CD8-positive, alpha-beta memory T cell (primary cell): ENCODE measurements at regions not wholly inside any gene's neighbourhood (a gene's known extent, or its start where the extent isn't known, plus 50 kb on each side); places are given as distances from the start of the nearest gene placed in this dataset.
A peak's percentile ranks its signal among the peaks of the same experiment; 100 is the strongest.

Source experiments
- CTCF ChIA-PET: fragments of 350-600 bp; sonication (Branson Sonifier 250); formaldehyde crosslinking; loops from one replicate; lab custom pipeline; 2021; ENCODE audit warnings: antibody characterized with exemption; lab: Charles Lee
- POLR2A ChIA-PET: fragments of 350-600 bp; sonication (Branson Sonifier 250); formaldehyde crosslinking; loops from one replicate; lab custom pipeline; 2021; ENCODE audit warnings: antibody characterized with exemption; lab: Charles Lee
- DNase-seq, 5 donors: peaks; one replicate each; pipeline versions ENCODE4 v3.0.0 to v3.0.0-alpha.2; 2020 to 2022; ENCODE audit warnings: mixed read lengths in 1 of 5
- H3K27ac ChIP-seq: one replicate; pipeline ENCODE4 v1.7.0; 2013; ENCODE audit warnings: low read depth, mild to moderate bottlenecking, low read length, moderate library complexity
- H3K27me3 ChIP-seq: 2 replicates; pipeline ENCODE4 v1.7.0; 2013; ENCODE audit warnings: low read length, mild to moderate bottlenecking; ENCODE audit not compliant: insufficient read depth, poor library complexity, severe bottlenecking
- H3K36me3 ChIP-seq: 2 replicates; pipeline ENCODE4 v1.7.0; 2013; ENCODE audit warnings: mild to moderate bottlenecking, low read length, moderate library complexity; ENCODE audit not compliant: insufficient read depth
- H3K4me1 ChIP-seq: 2 replicates; pipeline ENCODE4 v1.7.0; 2013; ENCODE audit warnings: mild to moderate bottlenecking, low read length, moderate library complexity; ENCODE audit not compliant: insufficient read depth
- H3K4me3 ChIP-seq: 2 replicates; pipeline ENCODE4 v1.7.0; 2013; ENCODE audit warnings: mild to moderate bottlenecking, low read length
- H3K9me3 ChIP-seq: 2 replicates; pipeline ENCODE4 v1.7.0; 2013; ENCODE audit warnings: mild to moderate bottlenecking, low read length
- H3K27ac Mint-ChIP-seq, 8 donors: one replicate each; pipeline ENCODE4 v1.8.0; 2020 to 2021; ENCODE audit warnings: mixed read lengths in 8 of 8, mild to moderate bottlenecking in 6 of 8, inconsistent platforms in 3 of 8, moderate library complexity in 3 of 8
- H3K27me3 Mint-ChIP-seq, 2 donors: one replicate each; pipeline ENCODE4 v1.8.0; 2020 to 2021; ENCODE audit warnings: mixed read lengths in 2 of 2, mild to moderate bottlenecking in 1 of 2, moderate library complexity in 1 of 2
- H3K36me3 Mint-ChIP-seq, 3 donors: one replicate each; pipeline ENCODE4 v1.8.0; 2020 to 2021; ENCODE audit warnings: mixed read lengths in 3 of 3, inconsistent platforms in 1 of 3, mild to moderate bottlenecking in 1 of 3
- H3K4me1 Mint-ChIP-seq, 3 donors: one replicate each; pipeline ENCODE4 v1.8.0; 2020 to 2021; ENCODE audit warnings: mixed read lengths in 3 of 3, inconsistent platforms in 1 of 3, mild to moderate bottlenecking in 1 of 3
- H3K4me3 Mint-ChIP-seq, 7 donors: one replicate each; pipeline ENCODE4 v1.8.0; 2020 to 2021; ENCODE audit warnings: mixed read lengths in 7 of 7, mild to moderate bottlenecking in 6 of 7, moderate library complexity in 4 of 7, inconsistent platforms in 2 of 7
- H3K9me3 Mint-ChIP-seq, 5 donors: one replicate each; pipeline ENCODE4 v1.8.0; 2020 to 2022; ENCODE audit warnings: mixed read lengths in 5 of 5, mild to moderate bottlenecking in 3 of 5, moderate library complexity in 2 of 5, inconsistent platforms in 1 of 5

GRCh38 chr9:36765468-36766341 lies 193.0 kb downstream of the MELK start:
- CTCF ChIA-PET = no interaction called here
- Histone ChIP-seq H3K4me1 (peaks cover 9% of the 10 kb centered on the region), H3K36me3 (no peaks in the 10 kb centered on the region), H3K27ac (no peak overlapping the region), H3K4me3 (peak overlapping the region; percentile 72), H3K27me3 (no peaks in the 10 kb centered on the region), H3K9me3 (no peaks in the 10 kb centered on the region)
- H3K27ac Mint-ChIP-seq = peak overlapping the region in 3 of 8 donors; percentile 23 to 77 (median 62)
- H3K27me3 Mint-ChIP-seq = peaks cover 9 to 16% of the 10 kb centered on the region in 2 donors
- no peaks in the 10 kb centered on the region for H3K36me3 Mint-ChIP-seq
- POLR2A ChIA-PET = interaction anchor here (1.1 kb wide), 1 partner anchor 365 kb away, joined by 3 read pairs; no protein-coding TSS in a partner anchor
- H3K4me3 Mint-ChIP-seq = no peak overlapping the region
- peak; percentile 74 to 91 (median 90) for DNase-seq
- peaks cover 0 to 4% (median 2%) of the 10 kb centered on the region in 3 donors for H3K4me1 Mint-ChIP-seq
- no peaks in the 10 kb centered on the region for H3K9me3 Mint-ChIP-seq

DNA sequence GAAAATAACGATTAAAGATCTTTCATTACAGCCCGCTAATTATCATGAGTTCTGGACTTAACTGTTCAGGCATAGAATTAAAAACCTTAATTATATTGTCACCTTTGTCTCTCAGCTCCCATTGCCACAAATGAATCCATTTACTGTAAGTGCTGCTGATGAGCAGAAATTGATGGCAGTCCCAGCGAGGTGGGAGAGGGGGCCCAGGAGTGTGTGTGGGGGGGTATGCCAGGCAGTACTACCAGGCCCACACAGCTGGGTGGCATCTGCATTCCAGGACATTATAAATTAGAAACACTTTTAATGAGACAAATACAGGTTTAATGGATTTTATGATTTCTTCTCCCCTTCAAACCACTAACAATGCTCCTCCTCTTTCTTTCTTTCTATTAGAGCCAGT lies 196.0 kb downstream of the MELK start:
- no peak for DNase-seq
- Histone ChIP-seq H3K9me3 (no peaks in the 10 kb centered on the region), H3K4me3 (no peak overlapping the region), H3K27ac (no peak overlapping the region), H3K27me3 (no peaks in the 10 kb centered on the region), H3K36me3 (no peaks in the 10 kb centered on the region), H3K4me1 (peaks cover 9% of the 10 kb centered on the region)
- no peaks in the 10 kb centered on the region for H3K9me3 Mint-ChIP-seq
- ChIA-PET CTCF (no interaction called here), POLR2A (no interaction called here)
- peak overlapping the region in 1 of 8 donors; percentile 34 for H3K27ac Mint-ChIP-seq
- H3K4me3 Mint-ChIP-seq = no peak overlapping the region
- no peaks in the 10 kb centered on the region for H3K36me3 Mint-ChIP-seq
- peaks cover 5 to 31% of the 10 kb centered on the region in 2 donors for H3K27me3 Mint-ChIP-seq
- peaks cover 0 to 4% (median 2%) of the 10 kb centered on the region in 3 donors for H3K4me1 Mint-ChIP-seq

- Mint-ChIP-seq H3K36me3 (no peaks in the 10 kb centered on the region), H3K4me1 (peaks cover 0 to 4% (median 2%) of the 10 kb centered on the region in 3 donors), H3K4me3 (no peak overlapping the region), H3K27me3 (peaks cover 5 to 41% of the 10 kb centered on the region in 2 donors), H3K9me3 (no peaks in the 10 kb centered on the region), H3K27ac (no peak overlapping the region)
- ChIA-PET CTCF (no interaction called here), POLR2A (no interaction called here)
- Histone ChIP-seq H3K27ac (no peak overlapping the region), H3K27me3 (no peaks in the 10 kb centered on the region), H3K4me1 (peaks cover 8% of the 10 kb centered on the region), H3K4me3 (no peak overlapping the region), H3K36me3 (no peaks in the 10 kb centered on the region), H3K9me3 (no peaks in the 10 kb centered on the region)
- DNase-seq = no peak
These were observed 197.3 kb downstream of the MELK start for GRCh38 chr9:36770025-36770424.

DNA sequence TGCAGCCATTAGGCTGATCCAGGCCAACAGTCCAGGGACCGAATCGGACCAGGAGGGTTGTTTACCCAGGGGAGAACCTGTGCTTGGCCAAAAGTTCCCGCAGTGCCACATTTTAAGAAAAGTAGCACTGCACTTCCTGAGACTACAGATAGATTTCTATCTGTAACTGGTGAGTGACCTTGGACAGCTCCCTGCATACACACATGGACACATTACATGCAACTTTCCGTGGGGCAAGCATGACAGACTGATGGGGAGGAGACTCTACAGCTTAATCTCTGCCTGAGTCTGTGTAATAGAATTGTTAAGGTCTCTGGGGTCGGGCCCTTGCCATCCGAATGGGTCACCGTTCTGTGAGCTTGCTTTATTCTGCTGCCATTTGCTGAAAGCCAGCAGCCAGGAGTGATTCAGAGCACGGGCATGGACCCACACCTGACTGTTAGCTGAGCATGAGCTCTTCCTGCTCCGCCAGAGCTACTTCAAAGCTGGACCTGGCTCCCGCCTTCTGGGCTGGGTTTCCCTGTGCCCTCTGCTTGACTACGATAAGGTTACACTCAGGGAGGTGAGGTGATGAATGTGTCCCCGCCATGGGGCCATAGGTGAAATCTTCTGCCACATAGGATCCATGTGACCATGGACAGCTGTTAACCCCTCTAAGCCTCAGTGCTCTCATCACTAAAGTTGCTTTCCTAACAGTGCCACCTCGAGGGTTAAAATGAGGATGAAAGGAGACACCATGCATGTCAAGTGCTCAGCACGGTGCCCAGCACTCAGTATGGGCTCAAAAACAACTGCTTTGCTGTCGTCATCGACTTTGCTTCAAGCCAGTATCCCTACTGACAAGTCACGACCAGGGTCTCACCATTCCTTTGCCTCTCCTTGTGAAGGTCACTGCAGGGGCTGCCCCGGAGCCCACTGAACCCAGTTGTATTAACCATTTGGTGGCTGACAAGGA lies 200.0 kb downstream of the MELK start:
- H3K4me3 ChIP-seq = no peak overlapping the region
- no peak for DNase-seq
- H3K4me1 ChIP-seq = no peaks in the 10 kb centered on the region
- Mint-ChIP-seq H3K27me3 (peaks cover 9 to 61% of the 10 kb centered on the region in 2 donors), H3K36me3 (no peaks in the 10 kb centered on the region), H3K9me3 (no peaks in the 10 kb centered on the region), H3K4me1 (no peaks in the 10 kb centered on the region), H3K27ac (no peak overlapping the region), H3K4me3 (no peak overlapping the region)
- H3K27ac ChIP-seq = no peak overlapping the region
- H3K9me3 ChIP-seq = no peaks in the 10 kb centered on the region
- H3K27me3 ChIP-seq = no peaks in the 10 kb centered on the region
- H3K36me3 ChIP-seq = no peaks in the 10 kb centered on the region
- ChIA-PET CTCF (no interaction called here), POLR2A (no interaction called here)

DNA sequence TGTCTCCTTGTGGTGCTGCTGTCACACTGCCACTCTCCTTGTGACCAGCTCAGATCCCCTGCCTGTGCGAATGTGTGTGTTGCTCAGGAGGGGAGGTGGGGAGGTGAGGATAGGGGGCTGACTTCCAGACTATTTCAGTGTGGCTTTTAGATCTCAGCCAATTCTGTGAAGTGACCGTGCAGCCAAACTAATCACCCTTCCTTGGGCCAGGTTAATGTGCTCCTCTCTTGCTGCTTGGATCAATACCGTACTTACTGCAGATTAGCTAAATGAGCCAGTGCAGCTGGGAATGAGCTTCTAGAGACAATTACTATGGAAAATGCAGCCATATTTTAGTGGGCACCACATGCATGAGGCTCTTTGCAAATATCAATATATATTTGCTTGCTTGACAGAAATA lies 206.0 kb downstream of the MELK start:
- Histone ChIP-seq H3K4me1 (no peaks in the 10 kb centered on the region), H3K36me3 (no peaks in the 10 kb centered on the region), H3K27me3 (no peaks in the 10 kb centered on the region), H3K4me3 (no peak overlapping the region), H3K27ac (no peak overlapping the region), H3K9me3 (no peaks in the 10 kb centered on the region)
- CTCF ChIA-PET = interaction anchor here (0.8 kb wide), 1 partner anchor 9 kb away, joined by 3 read pairs; no protein-coding TSS in a partner anchor
- Mint-ChIP-seq H3K27me3 (peaks cover 27 to 80% of the 10 kb centered on the region in 2 donors), H3K4me1 (no peaks in the 10 kb centered on the region), H3K36me3 (peaks cover 0 to 1% (median 0%) of the 10 kb centered on the region in 3 donors), H3K9me3 (no peaks in the 10 kb centered on the region), H3K27ac (no peak overlapping the region), H3K4me3 (no peak overlapping the region)
- DNase-seq = no peak
- POLR2A ChIA-PET = no interaction called here

DNA sequence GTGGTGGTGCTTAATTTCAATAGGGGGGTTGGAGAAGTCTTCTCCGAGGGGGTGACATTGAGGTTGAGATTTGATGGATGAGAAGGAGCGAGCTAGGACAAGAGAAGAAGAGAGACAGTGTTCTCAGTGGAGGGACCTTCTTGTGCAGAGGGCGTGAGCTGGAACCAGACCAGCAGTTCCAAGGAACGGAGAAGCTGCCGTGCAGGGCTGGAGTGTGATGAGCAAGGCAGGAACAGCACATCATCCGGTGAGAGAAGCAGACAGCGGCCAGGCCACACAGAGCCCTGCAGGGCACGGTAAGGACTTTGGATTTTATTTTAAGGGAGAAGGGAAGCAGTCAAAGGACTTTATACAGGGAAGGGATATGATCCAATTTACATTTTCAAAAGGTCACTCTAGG lies 206.9 kb downstream of the MELK start:
- ChIA-PET CTCF (no interaction called here), POLR2A (no interaction called here)
- H3K4me3 ChIP-seq = no peak overlapping the region
- H3K9me3 ChIP-seq = no peaks in the 10 kb centered on the region
- no peaks in the 10 kb centered on the region for H3K27me3 ChIP-seq
- H3K4me3 Mint-ChIP-seq = no peak overlapping the region
- H3K27me3 Mint-ChIP-seq = peaks cover 31 to 82% of the 10 kb centered on the region in 2 donors
- peaks cover 0 to 1% (median 0%) of the 10 kb centered on the region in 3 donors for H3K36me3 Mint-ChIP-seq
- H3K27ac Mint-ChIP-seq = no peak overlapping the region
- no peaks in the 10 kb centered on the region for H3K9me3 Mint-ChIP-seq
- no peaks in the 10 kb centered on the region for H3K36me3 ChIP-seq
- H3K4me1 Mint-ChIP-seq = no peaks in the 10 kb centered on the region
- H3K27ac ChIP-seq = no peak overlapping the region
- no peaks in the 10 kb centered on the region for H3K4me1 ChIP-seq
- no peak for DNase-seq

DNA sequence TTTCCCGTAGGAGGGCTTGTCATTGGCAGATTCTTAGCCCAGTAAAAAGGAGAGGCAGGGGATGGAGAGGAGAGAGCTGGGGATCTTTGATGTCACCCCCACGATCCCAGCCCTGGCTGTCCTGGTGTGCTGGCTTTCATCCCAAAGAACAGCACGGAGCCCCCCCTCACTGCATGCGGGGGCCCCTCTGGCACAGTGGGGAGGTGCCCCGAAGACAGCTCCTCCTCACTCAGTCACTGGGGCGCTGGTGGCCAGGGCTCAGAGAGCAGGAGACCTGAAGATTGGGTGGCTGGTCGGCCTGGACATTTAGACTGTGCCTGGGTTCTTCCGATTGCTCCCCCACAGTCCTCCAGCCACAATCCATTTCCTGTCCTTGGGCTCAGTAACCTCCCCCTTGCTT lies 207.5 kb downstream of the MELK start:
- Mint-ChIP-seq H3K36me3 (peaks cover 0 to 1% (median 0%) of the 10 kb centered on the region in 3 donors), H3K4me1 (no peaks in the 10 kb centered on the region), H3K27ac (no peak overlapping the region), H3K4me3 (no peak overlapping the region), H3K9me3 (no peaks in the 10 kb centered on the region), H3K27me3 (peaks cover 32 to 81% of the 10 kb centered on the region in 2 donors)
- Histone ChIP-seq H3K4me1 (no peaks in the 10 kb centered on the region), H3K36me3 (no peaks in the 10 kb centered on the region), H3K27ac (no peak overlapping the region), H3K4me3 (no peak overlapping the region), H3K27me3 (no peaks in the 10 kb centered on the region), H3K9me3 (no peaks in the 10 kb centered on the region)
- no peak for DNase-seq
- POLR2A ChIA-PET = no interaction called here
- CTCF ChIA-PET = no interaction called here

DNA sequence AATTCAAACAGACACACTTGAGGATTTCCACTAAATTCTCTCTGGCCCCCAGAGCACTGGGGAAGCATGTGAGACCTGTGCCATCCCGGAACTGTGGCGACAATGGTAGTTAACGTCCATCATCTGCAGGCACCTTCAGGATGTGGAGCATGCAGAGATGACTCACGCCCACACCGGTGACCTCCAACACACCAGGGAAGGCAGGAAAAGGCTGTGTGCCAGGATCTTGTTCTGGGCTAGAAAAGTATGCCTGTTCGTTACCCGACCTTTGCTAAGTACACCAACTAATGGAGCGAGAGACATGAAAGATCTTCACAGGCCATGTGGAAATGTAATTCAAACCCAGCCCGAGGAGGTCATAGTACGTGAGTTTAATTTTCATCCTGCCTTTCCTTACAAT lies 208.8 kb downstream of the MELK start:
- H3K27me3 Mint-ChIP-seq = peaks cover 37 to 81% of the 10 kb centered on the region in 2 donors
- no peak overlapping the region for H3K4me3 Mint-ChIP-seq
- POLR2A ChIA-PET = no interaction called here
- H3K27ac Mint-ChIP-seq = no peak overlapping the region
- H3K27ac ChIP-seq = no peak overlapping the region
- no peaks in the 10 kb centered on the region for H3K36me3 ChIP-seq
- H3K4me1 Mint-ChIP-seq = no peaks in the 10 kb centered on the region
- no peaks in the 10 kb centered on the region for H3K27me3 ChIP-seq
- peaks cover 0 to 1% (median 0%) of the 10 kb centered on the region in 3 donors for H3K36me3 Mint-ChIP-seq
- no peaks in the 10 kb centered on the region for H3K9me3 Mint-ChIP-seq
- CTCF ChIA-PET = no interaction called here
- no peak overlapping the region for H3K4me3 ChIP-seq
- H3K4me1 ChIP-seq = no peaks in the 10 kb centered on the region
- H3K9me3 ChIP-seq = no peaks in the 10 kb centered on the region
- DNase-seq = no peak
